K562 (cell line): ENCODE measurements at regions not wholly inside any gene's neighbourhood (a gene's known extent, or its start where the extent isn't known, plus 50 kb on each side); places are given as distances from the start of the nearest gene placed in this dataset.

ENCODE experiments used
- ATAC-seq: fragments of 200-7000 bp; cut with Tn5 transposase; 3 replicates; pipeline ENCODE4 v1.9.1; 2020; ENCODE audit warnings: moderate library complexity
- BruUV-seq: library from RNA; stranded (reverse); fragments of 400-500 nt; replicated peaks from 2 replicates; lab custom pipeline; 2021; lab: Mats Ljungman, UMichigan
- CTCF ChIA-PET: fragments of 300-600 bp; formaldehyde crosslinking; extraction: SDS; loops from one replicate; lab custom pipeline; 2021; ENCODE audit warnings: low intra/inter-chr PET ratio; lab: Yijun Ruan, JAX
- POLR2A ChIA-PET: fragments of 300-600, 350-650 bp; sonication (Branson Sonifier 250); formaldehyde crosslinking; extraction: SDS; loops from one replicate; lab custom pipeline; 2021; ENCODE audit warnings: antibody characterized with exemption, inconsistent platforms; lab: Yijun Ruan, JAX
- DNase-seq, 4 experiments: peaks; one replicate each; pipeline versions ENCODE4 v3.0.0 to v3.0.0-alpha.2; 2011 to 2018; ENCODE audit warnings: low spot score in 3 of 4, mixed read lengths in 3 of 4; ENCODE audit errors: extremely low read depth in 1 of 4
- FAIRE-seq: peaks from 2 replicates; lab custom pipeline; 2011; peaks lifted over from hg19 to GRCh38; lab: Jason Lieb, UNC
- H2AFZ ChIP-seq: 2 replicates; pipeline ENCODE4 v1.6.0; 2011; ENCODE audit warnings: low read depth, low read length, control low read depth, inconsistent platforms
- H3K27ac ChIP-seq: fragments of 200-600 bp; 3 replicates; pipeline ENCODE4 v1.8.0; 2011; ENCODE audit warnings: low read depth, mild to moderate bottlenecking, control low read depth, inconsistent platforms, low read length, moderate library complexity, mixed read lengths; ENCODE audit errors: extremely low read depth
- H3K27me3 ChIP-seq, 2 experiments: fragments of 300-600 bp in 1 of 2; 2 replicates in 1 of 2; 3 replicates in 1 of 2; pipeline versions ENCODE4 v1.6.0 to v1.8.0; 2011; ENCODE audit warnings: inconsistent platforms in 2 of 2, low read length in 2 of 2, mild to moderate bottlenecking in 1 of 2, mixed read lengths in 1 of 2, moderate library complexity in 1 of 2; ENCODE audit not compliant: control insufficient read depth in 2 of 2, insufficient read depth in 2 of 2
- H3K36me3 ChIP-seq: fragments of 300-600 bp; 3 replicates; pipeline ENCODE4 v1.8.0; 2011; ENCODE audit warnings: mild to moderate bottlenecking, low read length, inconsistent platforms; ENCODE audit not compliant: control insufficient read depth, insufficient read depth
- H3K4me1 ChIP-seq, 2 experiments: fragments of 200-600 bp in 1 of 2; replicated peaks in 1 of 2; 2 replicates in 1 of 2; 3 replicates in 1 of 2; pipeline versions ENCODE4 v1.5.1 to v1.8.0; 2011; ENCODE audit warnings: inconsistent platforms in 2 of 2, low read length in 2 of 2, mild to moderate bottlenecking in 1 of 2, mixed read lengths in 1 of 2, moderate library complexity in 1 of 2; ENCODE audit not compliant: control insufficient read depth in 2 of 2, insufficient read depth in 2 of 2
- H3K4me2 ChIP-seq: 2 replicates; pipeline ENCODE4 v1.6.1; 2011; ENCODE audit warnings: low read length, control low read depth, inconsistent platforms, mixed read lengths; ENCODE audit not compliant: insufficient read depth
- H3K4me3 ChIP-seq: fragments of 200-600 bp; sonication (generic), shearing (Covaris generic); 2 replicates; pipeline ENCODE4 v1.5.1; 2016; ENCODE audit warnings: control low read depth, inconsistent platforms
- H3K79me2 ChIP-seq: fragments of 200-600 bp; 3 replicates; pipeline ENCODE4 v1.8.0; 2011; ENCODE audit warnings: low read length, inconsistent platforms; ENCODE audit not compliant: control insufficient read depth, insufficient read depth
- H3K9ac ChIP-seq, 2 experiments: 2 replicates each; pipeline versions ENCODE4 v1.6.0 to v1.6.1; 2011; ENCODE audit warnings: low read depth in 2 of 2, low read length in 2 of 2, control low read depth in 1 of 2, inconsistent platforms in 1 of 2, mild to moderate bottlenecking in 1 of 2, mixed read lengths in 1 of 2; ENCODE audit not compliant: insufficient read depth in 1 of 2
- H3K9me1 ChIP-seq: one replicate; pipeline ENCODE4 v1.6.0; 2011; ENCODE audit warnings: inconsistent platforms, mild to moderate bottlenecking, low read length, moderate library complexity; ENCODE audit not compliant: control insufficient read depth, insufficient read depth
- H3K9me3 ChIP-seq: replicated peaks from 2 replicates; pipeline ENCODE4 v1.5.1; 2011; ENCODE audit warnings: low read depth, low read length, inconsistent platforms; ENCODE audit not compliant: control insufficient read depth, insufficient read depth
- H4K20me1 ChIP-seq: replicated peaks from 2 replicates; pipeline ENCODE4 v1.6.1; 2011; ENCODE audit warnings: low read length, inconsistent platforms, mixed read lengths; ENCODE audit not compliant: control insufficient read depth, insufficient read depth
- ATF7 ChIP-seq: fragments of 450-650 bp; IDR thresholded peaks from 2 replicates; pipeline ENCODE4 v1.7.1; 2014; ENCODE audit warnings: mild to moderate bottlenecking, moderate library complexity
- FOS ChIP-seq: IDR thresholded peaks from 3 replicates; pipeline ENCODE4 v1.6.1; 2011; ENCODE audit not compliant: insufficient read length; ENCODE audit errors: extremely low read depth
- HOXB6 ChIP-seq: fragments of 250-450 bp; sonication (Bioruptor Pico); IDR thresholded peaks from 2 replicates; pipeline ENCODE4 v1.5.1; 2022; ENCODE audit warnings: mild to moderate bottlenecking, borderline replicate concordance
- LEF1 ChIP-seq: fragments of 450-650 bp; IDR thresholded peaks from 2 replicates; pipeline ENCODE4 v1.6.1; 2016; ENCODE audit warnings: mild to moderate bottlenecking
- MCM7 ChIP-seq, 2 experiments: fragments of 450-650 bp; IDR thresholded peaks; 2 replicates each; pipeline ENCODE4 v1.6.1; 2016 to 2018
- NBN ChIP-seq: fragments of 450-650 bp; IDR thresholded peaks from 2 replicates; pipeline ENCODE4 v1.6.1; 2016; ENCODE audit warnings: low read depth, mild to moderate bottlenecking
- PPARD ChIP-seq: fragments of 250-450 bp; sonication (Bioruptor Pico); IDR thresholded peaks from 2 replicates; pipeline ENCODE4 v1.8.0; 2022; ENCODE audit warnings: inconsistent platforms, mild to moderate bottlenecking, moderate library complexity
- RBM22 ChIP-seq: fragments of 200-400 bp; formaldehyde crosslinking; IDR thresholded peaks from 2 replicates; pipeline ENCODE4 v1.6.1; 2018; ENCODE audit warnings: low read length, low read depth; ENCODE audit not compliant: poor library complexity, severe bottlenecking
- TSC22D4 ChIP-seq: fragments of 450-650 bp; IDR thresholded peaks from 2 replicates; pipeline ENCODE4 v1.6.1; 2016; ENCODE audit warnings: missing genetic modification characterization, missing biosample characterization, control low read depth
- XRCC4 ChIP-seq: IDR thresholded peaks from one replicate; pipeline ENCODE4 v1.6.1; 2011; ENCODE audit not compliant: insufficient read depth, insufficient read length; ENCODE audit errors: extremely low read depth
- WGBS: fragments of 100-300 bp; shearing (Covaris generic); methylation state at CpG from one replicate; pipeline ENCODE4 v1.1.6; 2016; ENCODE audit warnings: low coverage, mixed read lengths; ENCODE audit not compliant: insufficient coverage; ENCODE audit errors: missing lambda C conversion rate; 5-methylcytosine and 5-hydroxymethylcytosine counted together
- in situ Hi-C: fragments of 300-500 bp; cut with MboI; formaldehyde crosslinking; loops from 4 replicates; pipeline ENCODE4 v1.15.0; 2018; ENCODE audit warnings: inconsistent platforms, mixed read lengths
- intact Hi-C: fragments of 100-400 bp; cut with micrococcal nuclease; formaldehyde crosslinking; loops from 2 replicates; pipeline ENCODE4 v1.14.2; 2022
- TF ChIP-seq, protein P1 (sequence below): fragments of 250-450 bp; sonication (Bioruptor Pico); IDR thresholded peaks from 2 replicates; pipeline ENCODE4 v1.5.0; 2020; ENCODE audit warnings: mild to moderate bottlenecking, borderline replicate concordance
- TF ChIP-seq, protein P2 (sequence below): sonication (generic); formaldehyde crosslinking; IDR thresholded peaks from 2 replicates; pipeline ENCODE4 v1.8.1; 2023; ENCODE audit warnings: mild to moderate bottlenecking, missing genetic modification reagents

DNA sequence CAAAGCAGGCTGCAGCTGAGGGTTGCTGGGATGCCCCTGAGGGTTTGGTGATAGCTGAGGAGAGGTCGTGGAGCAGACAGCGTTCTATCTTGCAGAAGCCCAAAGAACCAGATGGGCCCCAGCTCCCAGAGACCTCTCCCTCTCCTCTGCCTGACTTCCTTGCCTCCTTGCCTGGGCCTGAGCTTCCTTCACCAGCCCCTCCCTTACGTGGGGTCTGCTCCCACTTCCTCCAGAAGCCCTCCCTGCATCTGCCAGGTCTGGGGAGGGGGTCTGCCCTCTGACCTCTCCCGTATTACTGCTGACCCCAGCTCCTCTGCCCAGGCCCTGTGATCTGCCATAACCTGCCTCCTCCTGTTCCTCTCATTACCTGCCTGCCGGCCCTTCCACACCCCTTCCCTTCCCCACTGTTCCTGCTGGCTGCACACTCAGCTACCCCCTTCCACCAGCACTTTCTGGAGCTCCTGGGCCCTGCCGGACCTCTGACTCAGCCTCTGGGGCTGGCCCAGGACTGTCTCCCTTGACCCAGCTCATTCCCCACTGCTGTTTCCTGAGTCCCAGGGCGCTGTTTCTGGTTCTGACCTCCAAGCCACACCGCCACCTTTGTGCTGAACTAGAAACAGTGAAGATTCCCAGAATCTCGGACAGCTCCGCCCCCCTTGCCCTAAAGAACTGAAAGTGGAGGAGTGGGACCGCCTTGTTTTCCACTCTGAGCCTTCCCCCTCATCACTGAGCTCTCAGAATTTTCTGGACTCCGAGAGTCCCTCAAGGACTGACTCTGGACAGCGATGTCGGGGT, 237.7 kb upstream of the C1orf174 start:
- in situ Hi-C loops (no loop called here), intact Hi-C loops (no loop called here)
- no peak for ATAC-seq
- no peak overlapping the region for H3K4me2 ChIP-seq
- no peak overlapping the region for H3K27ac ChIP-seq
- H3K79me2 ChIP-seq = no peaks in the 10 kb centered on the region
- no peaks in the 10 kb centered on the region for H3K36me3 ChIP-seq
- H3K9me3 ChIP-seq = peaks cover 6% of the 10 kb centered on the region; the same call in 1 of the 2 replicates
- POLR2A ChIA-PET = interaction anchor here (0.5 to 0.8 kb wide), 4 partner anchors 12 to 59 kb away, joined by 3 to 4 read pairs (median 3); no protein-coding TSS in a partner anchor
- CTCF ChIA-PET = no interaction called here
- under 1% methylated on average over 14 of the region's 14 CpGs for WGBS
- no peaks in the 10 kb centered on the region for H4K20me1 ChIP-seq
- no peaks in the 10 kb centered on the region for H3K9me1 ChIP-seq
- H3K4me3 ChIP-seq = no peak overlapping the region
- no TSS peak for BruUV-seq
- no peak overlapping the region for H3K9ac ChIP-seq
- no peak overlapping the region for H2AFZ ChIP-seq
- FAIRE-seq = no peak
- no peak for DNase-seq
- peaks cover 8 to 17% of the 10 kb centered on the region in 2 experiments; a peak in 4 of 5 replicates for H3K27me3 ChIP-seq
- peaks cover 0 to 2% of the 10 kb centered on the region in 2 experiments; a peak in 1 of 5 replicates for H3K4me1 ChIP-seq
- TF ChIP-seq FOS (no peak), HOXB6 (CRISPR knock-in tag) (no peak), RBM22 (no peak), PPARD (CRISPR knock-in tag) (no peak), ATF7 (no peak), LEF1 (no peak), MCM7 (IDR thresholded peaks at IDR 0.05) (no peak), XRCC4 (no peak), NBN (no peak), TSC22D4 (tag) (no peak)
- TF ChIP-seq, protein P1, sequence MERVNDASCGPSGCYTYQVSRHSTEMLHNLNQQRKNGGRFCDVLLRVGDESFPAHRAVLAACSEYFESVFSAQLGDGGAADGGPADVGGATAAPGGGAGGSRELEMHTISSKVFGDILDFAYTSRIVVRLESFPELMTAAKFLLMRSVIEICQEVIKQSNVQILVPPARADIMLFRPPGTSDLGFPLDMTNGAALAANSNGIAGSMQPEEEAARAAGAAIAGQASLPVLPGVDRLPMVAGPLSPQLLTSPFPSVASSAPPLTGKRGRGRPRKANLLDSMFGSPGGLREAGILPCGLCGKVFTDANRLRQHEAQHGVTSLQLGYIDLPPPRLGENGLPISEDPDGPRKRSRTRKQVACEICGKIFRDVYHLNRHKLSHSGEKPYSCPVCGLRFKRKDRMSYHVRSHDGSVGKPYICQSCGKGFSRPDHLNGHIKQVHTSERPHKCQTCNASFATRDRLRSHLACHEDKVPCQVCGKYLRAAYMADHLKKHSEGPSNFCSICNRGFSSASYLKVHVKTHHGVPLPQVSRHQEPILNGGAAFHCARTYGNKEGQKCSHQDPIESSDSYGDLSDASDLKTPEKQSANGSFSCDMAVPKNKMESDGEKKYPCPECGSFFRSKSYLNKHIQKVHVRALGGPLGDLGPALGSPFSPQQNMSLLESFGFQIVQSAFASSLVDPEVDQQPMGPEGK (CRISPR knock-in tag) = no peak
- TF ChIP-seq, protein P2, sequence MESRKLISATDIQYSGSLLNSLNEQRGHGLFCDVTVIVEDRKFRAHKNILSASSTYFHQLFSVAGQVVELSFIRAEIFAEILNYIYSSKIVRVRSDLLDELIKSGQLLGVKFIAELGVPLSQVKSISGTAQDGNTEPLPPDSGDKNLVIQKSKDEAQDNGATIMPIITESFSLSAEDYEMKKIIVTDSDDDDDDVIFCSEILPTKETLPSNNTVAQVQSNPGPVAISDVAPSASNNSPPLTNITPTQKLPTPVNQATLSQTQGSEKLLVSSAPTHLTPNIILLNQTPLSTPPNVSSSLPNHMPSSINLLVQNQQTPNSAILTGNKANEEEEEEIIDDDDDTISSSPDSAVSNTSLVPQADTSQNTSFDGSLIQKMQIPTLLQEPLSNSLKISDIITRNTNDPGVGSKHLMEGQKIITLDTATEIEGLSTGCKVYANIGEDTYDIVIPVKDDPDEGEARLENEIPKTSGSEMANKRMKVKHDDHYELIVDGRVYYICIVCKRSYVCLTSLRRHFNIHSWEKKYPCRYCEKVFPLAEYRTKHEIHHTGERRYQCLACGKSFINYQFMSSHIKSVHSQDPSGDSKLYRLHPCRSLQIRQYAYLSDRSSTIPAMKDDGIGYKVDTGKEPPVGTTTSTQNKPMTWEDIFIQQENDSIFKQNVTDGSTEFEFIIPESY (CRISPR knock-in tag) = no peak
